ENCODE measurements at regions not wholly inside any gene's neighbourhood (a gene's known extent, or its start where the extent isn't known, plus 50 kb on each side); places are given as distances from the start of the nearest gene placed in this dataset.

GRCh38 chr18:52054324-52054723, 285.7 kb upstream of the DCC start:
- no peaks in the 10 kb centered on the region for H3K27me3 ChIP-seq (ENCODE audit: control insufficient read depth, insufficient read depth, low read length)
- no peak overlapping the region for H3K27ac ChIP-seq (ENCODE audit: low read depth, low read length)
- 0 out of 2 replicates have a peak, but pooled peaks cover 3% of the 10 kb centered on the region for H3K9me3 ChIP-seq (ENCODE audit: control insufficient read depth, insufficient read depth, low read length)
- no peak overlapping the region for H3K4me3 ChIP-seq (ENCODE audit: low read depth, low read length)
- ChIA-PET POLR2A (no interaction called here), CTCF (no interaction called here)
- no peak for DNase-seq (ENCODE audit: low read depth, low spot score)
- TF ChIP-seq, protein P1, sequence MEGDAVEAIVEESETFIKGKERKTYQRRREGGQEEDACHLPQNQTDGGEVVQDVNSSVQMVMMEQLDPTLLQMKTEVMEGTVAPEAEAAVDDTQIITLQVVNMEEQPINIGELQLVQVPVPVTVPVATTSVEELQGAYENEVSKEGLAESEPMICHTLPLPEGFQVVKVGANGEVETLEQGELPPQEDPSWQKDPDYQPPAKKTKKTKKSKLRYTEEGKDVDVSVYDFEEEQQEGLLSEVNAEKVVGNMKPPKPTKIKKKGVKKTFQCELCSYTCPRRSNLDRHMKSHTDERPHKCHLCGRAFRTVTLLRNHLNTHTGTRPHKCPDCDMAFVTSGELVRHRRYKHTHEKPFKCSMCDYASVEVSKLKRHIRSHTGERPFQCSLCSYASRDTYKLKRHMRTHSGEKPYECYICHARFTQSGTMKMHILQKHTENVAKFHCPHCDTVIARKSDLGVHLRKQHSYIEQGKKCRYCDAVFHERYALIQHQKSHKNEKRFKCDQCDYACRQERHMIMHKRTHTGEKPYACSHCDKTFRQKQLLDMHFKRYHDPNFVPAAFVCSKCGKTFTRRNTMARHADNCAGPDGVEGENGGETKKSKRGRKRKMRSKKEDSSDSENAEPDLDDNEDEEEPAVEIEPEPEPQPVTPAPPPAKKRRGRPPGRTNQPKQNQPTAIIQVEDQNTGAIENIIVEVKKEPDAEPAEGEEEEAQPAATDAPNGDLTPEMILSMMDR (IDR thresholded peaks at IDR 0.05; ENCODE audit: low read depth, low read length): no peak

GRCh38 chr18:52060607-52061304, 279.2 kb upstream of the DCC start:
- Histone ChIP-seq H3K9me3 (ENCODE audit: control insufficient read depth, insufficient read depth, low read length) (peaks cover 15% of the 10 kb centered on the region; the same call in 1 of the 2 replicates), H3K27me3 (ENCODE audit: control insufficient read depth, insufficient read depth, low read length) (no peaks in the 10 kb centered on the region), H3K4me3 (ENCODE audit: low read depth, low read length) (no peak overlapping the region), H3K27ac (ENCODE audit: low read depth, low read length) (no peak overlapping the region)
- TF ChIP-seq, protein P1 (IDR thresholded peaks at IDR 0.05; ENCODE audit: low read depth, low read length): no peak
- POLR2A ChIA-PET: no interaction called here
- no peak for DNase-seq (ENCODE audit: low read depth, low spot score)
- CTCF ChIA-PET: no interaction called here

GRCh38 chr18:52063923-52064322, 276.1 kb upstream of the DCC start:
- CTCF ChIA-PET: no interaction called here

GRCh38 chr18:52069201-52069600, 270.8 kb upstream of the DCC start:
- H3K27me3 ChIP-seq (ENCODE audit: control insufficient read depth, insufficient read depth, low read length): no peaks in the 10 kb centered on the region
- ChIA-PET POLR2A (no interaction called here), CTCF (no interaction called here)
- no peak overlapping the region for H3K27ac ChIP-seq (ENCODE audit: low read depth, low read length)
- peaks cover 6% of the 10 kb centered on the region; the same call in 1 of the 2 replicates for H3K9me3 ChIP-seq (ENCODE audit: control insufficient read depth, insufficient read depth, low read length)
- TF ChIP-seq, protein P1 (IDR thresholded peaks at IDR 0.05; ENCODE audit: low read depth, low read length): no peak
- DNase-seq (ENCODE audit: low read depth, low spot score): no peak
- H3K4me3 ChIP-seq (ENCODE audit: low read depth, low read length): no peak overlapping the region

More at GRCh38 chr18:52063923-52064322, 276.1 kb upstream of the DCC start:
- Histone ChIP-seq H3K27ac (ENCODE audit: low read depth, low read length) (no peak overlapping the region), H3K27me3 (ENCODE audit: control insufficient read depth, insufficient read depth, low read length) (no peaks in the 10 kb centered on the region), H3K9me3 (ENCODE audit: control insufficient read depth, insufficient read depth, low read length) (peaks cover 12% of the 10 kb centered on the region; the same call in 1 of the 2 replicates), H3K4me3 (ENCODE audit: low read depth, low read length) (no peak overlapping the region)
- TF ChIP-seq, protein P1 (IDR thresholded peaks at IDR 0.05; ENCODE audit: low read depth, low read length): no peak
- POLR2A ChIA-PET: no interaction called here
- no peak for DNase-seq (ENCODE audit: low read depth, low spot score)

- CTCF ChIA-PET: no interaction called here
- TF ChIP-seq, protein P1 (IDR thresholded peaks at IDR 0.05; ENCODE audit: low read depth, low read length): no peak
- no peak for DNase-seq (ENCODE audit: low read depth, low spot score)
- H3K4me3 ChIP-seq (ENCODE audit: low read depth, low read length): no peak overlapping the region
- POLR2A ChIA-PET: no interaction called here
- H3K27ac ChIP-seq (ENCODE audit: low read depth, low read length): no peak overlapping the region
- no peaks in the 10 kb centered on the region for H3K27me3 ChIP-seq (ENCODE audit: control insufficient read depth, insufficient read depth, low read length)
- no peaks in the 10 kb centered on the region for H3K9me3 ChIP-seq (ENCODE audit: control insufficient read depth, insufficient read depth, low read length)
Measured at GRCh38 chr18:52070291-52070756, 269.7 kb upstream of the DCC start.

All from AG04450 (cell line).